T-helper 1 cell treated with Interleukin-12 subunit alpha and Interleukin-12 subunit beta and Interleukin-4 antibody, amounts not matched to agents 30 ng/mL and 1 ng/mL, for 36 hours (primary cell): ENCODE measurements at regions not wholly inside any gene's neighbourhood (a gene's known extent, or its start where the extent isn't known, plus 50 kb on each side); places are given as distances from the start of the nearest gene placed in this dataset.

ENCODE experiments used
- intact Hi-C: fragments of 100-400 bp; cut with micrococcal nuclease; formaldehyde crosslinking; loops from one replicate; pipeline ENCODE4 v1.15.1; 2024

DNA sequence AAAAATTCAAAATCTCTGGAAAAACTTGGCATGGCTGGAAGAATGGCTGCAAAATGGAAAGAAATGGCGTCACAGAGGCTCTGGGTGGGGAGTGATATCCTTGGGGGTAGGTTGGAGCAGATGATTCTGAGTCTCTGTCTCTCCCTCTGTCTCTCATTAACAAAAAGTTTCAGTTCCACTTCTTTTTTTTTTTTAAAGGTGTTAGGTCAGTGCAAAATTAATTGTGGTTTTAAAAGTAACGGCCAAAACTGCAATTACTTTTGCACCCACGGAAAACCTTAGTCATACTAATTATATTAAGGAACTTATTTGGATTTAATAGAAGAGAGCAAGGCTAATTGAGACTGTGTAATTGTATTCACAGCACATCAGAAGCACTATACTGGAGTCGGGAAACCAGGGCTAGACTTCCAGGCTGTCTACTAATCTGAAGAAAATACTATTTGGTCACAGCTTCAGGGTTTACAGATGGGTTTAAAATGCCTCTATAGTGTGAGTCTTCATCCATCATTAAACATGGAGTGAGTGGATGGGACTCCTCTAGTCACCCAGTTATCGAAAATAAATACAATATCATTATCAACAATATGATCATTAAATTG lies 289.1 kb upstream of the PLD5 start:
- intact Hi-C loops: no loop called here

DNA sequence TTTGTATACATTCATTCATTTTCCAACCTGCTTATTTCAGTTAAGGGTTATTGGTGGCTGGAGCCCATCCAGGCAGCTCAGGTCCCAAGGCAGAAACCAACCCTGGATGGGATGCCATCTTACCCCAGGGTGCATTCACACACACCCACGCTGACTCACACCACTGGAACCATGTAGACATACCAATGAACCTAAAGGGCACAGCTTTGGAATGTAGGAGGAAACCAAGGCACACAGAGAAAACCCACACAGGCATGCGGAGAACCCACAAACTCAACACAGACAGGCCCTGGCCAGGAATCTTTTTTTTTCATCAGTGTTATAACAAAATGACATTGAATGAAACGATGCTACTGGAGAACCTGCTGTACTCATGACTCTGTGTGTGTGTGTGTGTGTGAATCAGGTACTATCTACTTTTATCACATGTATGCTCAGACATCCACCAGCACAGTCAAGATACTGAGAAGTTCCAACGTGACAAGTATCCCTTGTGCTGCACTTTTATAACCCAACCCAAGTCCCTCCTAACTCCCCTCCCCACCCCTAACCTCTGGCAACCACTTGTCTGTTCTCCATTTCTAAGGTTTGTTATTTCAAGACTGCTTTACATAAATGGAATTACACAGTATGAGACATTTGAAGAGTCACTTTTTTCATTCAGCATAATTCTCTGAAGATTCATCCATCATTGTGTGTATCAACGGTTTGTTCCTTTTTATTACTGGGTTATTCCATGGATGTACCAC lies 286.8 kb upstream of the PLD5 start:
- intact Hi-C loops: no loop called here

DNA sequence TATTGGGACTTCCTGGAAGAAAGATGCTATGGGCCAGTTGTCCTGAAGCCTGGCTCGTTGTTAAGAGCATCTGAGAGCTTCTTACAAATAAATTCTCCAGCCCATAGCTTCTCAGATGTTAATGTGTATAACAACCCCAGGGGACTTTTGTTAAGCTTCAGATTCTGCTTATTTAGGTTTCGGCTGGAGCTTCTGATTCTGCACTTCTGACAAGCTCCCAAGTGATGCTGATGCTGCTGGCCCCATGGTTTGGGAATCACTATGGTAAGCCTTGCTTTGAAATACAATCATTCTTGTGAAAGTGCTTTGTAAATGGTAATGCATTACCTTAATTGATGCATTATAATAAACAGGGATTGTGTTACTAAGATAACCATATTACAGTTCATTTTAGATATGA lies 281.8 kb upstream of the PLD5 start:
- intact Hi-C loops: loop anchor here (10.0 kb wide), 1 partner anchor 518 kb away; no protein-coding TSS in a partner anchor

- intact Hi-C loops: loop anchor here (10.0 kb wide), 1 partner anchor 519 kb away; no protein-coding TSS in a partner anchor
Measured at GRCh38 chr1:242805360-242805759, 280.9 kb upstream of the PLD5 start.

DNA sequence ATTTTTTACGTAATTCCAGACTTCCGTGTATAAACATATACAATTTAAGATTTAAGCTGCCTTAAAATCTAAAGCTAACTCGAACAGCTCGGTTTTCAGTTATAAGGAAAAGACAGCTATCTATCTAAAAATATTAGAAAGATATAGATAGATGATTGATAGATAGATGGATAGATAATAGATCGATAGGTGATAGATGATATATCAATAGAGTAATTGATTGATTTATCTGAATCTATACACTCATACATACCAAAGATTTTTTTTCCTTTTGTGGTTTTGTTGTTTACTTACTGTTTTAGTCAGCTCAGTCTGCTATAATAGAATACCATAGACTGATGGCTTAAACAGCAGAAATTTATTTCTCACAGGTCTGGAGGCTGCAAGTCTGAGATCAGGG lies 278.5 kb upstream of the PLD5 start:
- intact Hi-C loops: loop anchor here (10.0 kb wide), 1 partner anchor 522 kb away; no protein-coding TSS in a partner anchor

- intact Hi-C loops: loop anchor here (10.0 kb wide), 1 partner anchor 524 kb away; no protein-coding TSS in a partner anchor
Measured at GRCh38 chr1:242800521-242800920, 276.0 kb upstream of the PLD5 start.

GRCh38 chr1:242797856-242798255 lies 273.4 kb upstream of the PLD5 start:
- intact Hi-C loops: no loop called here

DNA sequence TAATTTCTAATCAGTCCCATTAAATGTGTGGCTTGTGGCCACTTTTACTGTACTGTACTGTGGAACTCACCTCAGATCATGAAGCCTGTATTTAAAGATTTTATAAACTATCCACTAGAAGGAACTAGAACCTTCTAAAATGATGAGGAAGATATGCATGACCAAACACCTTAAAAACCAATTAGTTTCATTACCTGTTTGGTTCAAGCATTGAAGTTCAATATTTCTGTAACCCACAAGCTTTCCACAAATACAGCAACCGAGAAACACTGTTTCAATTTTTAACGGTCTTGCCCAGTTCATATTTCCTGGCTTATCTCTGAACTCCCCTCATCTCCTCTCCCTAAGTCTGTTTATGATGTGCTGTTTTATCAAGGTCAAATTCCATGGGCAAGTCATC lies 264.3 kb upstream of the PLD5 start:
- intact Hi-C loops: no loop called here

DNA sequence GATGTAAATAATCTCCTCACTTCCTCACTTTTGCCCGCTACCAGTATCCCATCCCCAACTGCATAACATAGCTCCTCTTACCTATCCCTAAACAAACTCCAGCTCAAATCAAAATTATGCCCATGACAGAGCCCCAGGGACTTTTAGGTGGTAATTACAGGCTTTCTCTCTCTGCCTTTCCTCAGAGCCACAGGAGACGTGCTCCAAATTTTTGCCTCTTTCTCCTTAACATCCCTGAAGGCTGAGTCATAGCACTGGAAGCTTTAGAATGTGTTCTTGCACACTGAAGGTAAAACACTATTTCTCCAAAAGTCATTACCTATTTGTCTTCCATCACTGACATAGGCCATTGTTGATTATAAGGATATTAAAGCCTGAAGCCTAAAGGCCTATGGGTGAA lies 263.5 kb upstream of the PLD5 start:
- intact Hi-C loops: no loop called here

GRCh38 chr1:242784807-242785206 lies 260.3 kb upstream of the PLD5 start:
- intact Hi-C loops: no loop called here

GRCh38 chr1:242784084-242784483 lies 259.6 kb upstream of the PLD5 start:
- intact Hi-C loops: no loop called here

- intact Hi-C loops: no loop called here
Measured at GRCh38 chr1:242774256-242774655, 249.8 kb upstream of the PLD5 start.

- intact Hi-C loops: no loop called here
Measured at GRCh38 chr1:242770366-242770765, 245.9 kb upstream of the PLD5 start.

DNA sequence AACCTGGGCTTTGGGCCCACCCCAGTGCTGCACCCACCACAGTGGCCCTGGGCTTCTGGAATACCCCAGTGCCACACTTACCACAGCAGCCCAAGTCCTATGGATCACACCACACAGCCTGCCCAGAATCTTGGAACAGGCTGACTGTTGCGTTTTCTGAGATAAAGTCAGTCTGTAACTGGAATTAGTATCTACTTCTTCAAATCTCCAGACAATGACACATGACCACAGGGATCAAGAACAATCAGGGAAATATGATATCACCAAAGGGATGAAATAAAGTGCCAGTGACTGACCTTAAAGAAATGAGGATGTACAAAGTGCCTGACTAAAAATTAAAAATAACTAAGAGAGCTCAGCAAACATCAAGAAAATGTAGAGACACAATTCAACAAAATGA lies 239.7 kb upstream of the PLD5 start:
- intact Hi-C loops: no loop called here

DNA sequence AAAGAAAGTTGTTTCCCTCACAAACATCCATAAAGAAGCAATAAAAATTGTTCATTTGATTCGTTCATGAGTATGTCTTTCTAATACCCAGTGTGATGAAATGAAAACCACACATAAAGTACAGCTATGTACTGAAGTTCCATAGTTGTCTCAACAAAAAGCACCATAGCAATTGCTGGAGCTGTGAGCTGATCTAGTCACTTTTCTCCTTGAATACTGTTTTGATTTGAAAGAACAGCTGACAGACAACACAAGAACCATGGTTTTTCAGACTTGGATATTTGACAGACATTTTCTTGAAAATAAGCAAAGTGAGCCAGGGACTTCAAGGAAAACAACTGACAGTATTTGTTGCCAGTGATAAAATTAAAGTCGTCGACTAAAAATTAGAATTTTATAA lies 237.1 kb upstream of the PLD5 start:
- intact Hi-C loops: no loop called here

- intact Hi-C loops: no loop called here
Measured at GRCh38 chr1:242754926-242755325, 230.4 kb upstream of the PLD5 start.

GRCh38 chr1:242754125-242754524 lies 229.6 kb upstream of the PLD5 start:
- intact Hi-C loops: no loop called here

- intact Hi-C loops: no loop called here
Measured at GRCh38 chr1:242747233-242747632, 222.7 kb upstream of the PLD5 start.

- intact Hi-C loops: no loop called here
Measured at GRCh38 chr1:242745079-242745478, 220.6 kb upstream of the PLD5 start.

DNA sequence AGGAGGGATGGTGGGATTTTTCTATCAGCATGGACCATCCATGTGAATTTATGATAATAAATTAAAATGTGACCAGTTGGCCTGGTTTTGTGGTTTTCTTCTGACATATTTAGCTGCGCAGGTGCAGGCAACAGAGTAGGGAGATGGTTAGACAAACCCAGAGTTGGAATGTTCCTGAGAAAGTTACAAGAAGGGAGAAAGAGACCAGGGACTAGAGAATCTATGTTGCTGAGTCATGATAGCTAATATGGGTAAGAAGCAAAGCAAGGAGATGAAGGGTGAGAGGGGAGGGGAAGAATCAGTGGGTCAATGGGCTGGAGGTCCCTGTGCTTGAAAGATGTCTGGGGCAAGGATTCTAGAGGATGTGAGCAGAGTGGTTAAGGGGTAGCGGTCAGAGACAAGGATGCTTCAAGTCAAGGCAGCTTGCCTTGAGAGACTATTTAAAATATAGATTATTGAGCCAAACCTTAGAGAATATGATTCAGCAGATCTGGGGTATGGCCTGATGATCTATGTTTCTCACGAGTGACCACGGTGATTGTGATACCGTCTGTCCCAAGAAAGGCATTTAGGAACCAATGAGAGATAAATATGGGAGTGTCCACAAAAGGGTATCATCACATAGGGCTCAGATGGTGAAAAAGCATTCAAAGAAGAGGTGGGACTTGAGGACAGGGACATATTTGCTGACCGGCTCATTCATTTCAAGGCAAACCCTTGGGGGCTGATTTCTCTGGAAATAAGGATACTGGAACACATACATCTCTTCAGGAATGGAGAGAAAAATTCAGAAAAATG lies 219.7 kb upstream of the PLD5 start:
- intact Hi-C loops: no loop called here

- intact Hi-C loops: no loop called here
Measured at GRCh38 chr1:242738702-242739645, 214.5 kb upstream of the PLD5 start.
